SK-N-SH (cell line): ENCODE measurements at regions not wholly inside any gene's neighbourhood (a gene's known extent, or its start where the extent isn't known, plus 50 kb on each side); places are given as distances from the start of the nearest gene placed in this dataset.

ENCODE experiments used
- CTCF ChIA-PET: fragments of 300-600, 350-600 bp; formaldehyde crosslinking; extraction: SDS; loops from one replicate; lab custom pipeline; 2021; lab: Yijun Ruan, JAX
- POLR2A ChIA-PET: fragments of 350-600 bp; sonication (Branson Sonifier 250); formaldehyde crosslinking; extraction: SDS; loops from one replicate; lab custom pipeline; 2020; ENCODE audit warnings: antibody characterized with exemption, inconsistent platforms; lab: Yijun Ruan, JAX
- DNase-seq: peaks from one replicate; pipeline ENCODE4 v3.0.0; 2012
- H2AFZ ChIP-seq: fragments of 200-600 bp; sonication (generic); 2 replicates; pipeline ENCODE4 v1.8.1; 2016; ENCODE audit warnings: antibody characterized with exemption, mild to moderate bottlenecking, low read depth
- H3F3A ChIP-seq: fragments of 200-600 bp; sonication (generic); replicated peaks from 2 replicates; pipeline ENCODE3; 2016; ENCODE audit warnings: antibody characterized with exemption, mild to moderate bottlenecking; ENCODE audit not compliant: insufficient read depth
- H3K27ac ChIP-seq, 2 experiments: fragments of 200-500 bp in 1 of 2; fragments of 200-600 bp in 1 of 2; sonication (Bioruptor generic) in 1 of 2; sonication (generic), shearing (Covaris generic) in 1 of 2; 2 replicates each; pipeline versions ENCODE4 v1.5.1 to v1.6.1; 2014 to 2016; ENCODE audit warnings: low read depth in 2 of 2, inconsistent platforms in 1 of 2, low read length in 1 of 2, mild to moderate bottlenecking in 1 of 2, mixed read lengths in 1 of 2
- H3K27me3 ChIP-seq: fragments of 200-600 bp; sonication (generic), shearing (Covaris generic); 2 replicates; pipeline ENCODE4 v1.6.1; 2016; ENCODE audit warnings: mixed run types; ENCODE audit not compliant: insufficient read depth
- H3K36me3 ChIP-seq, 2 experiments: fragments of 200-500 bp in 1 of 2; fragments of 200-600 bp in 1 of 2; sonication (Bioruptor generic) in 1 of 2; sonication (generic) in 1 of 2; replicated peaks in 1 of 2; 2 replicates each; pipeline versions ENCODE3 to v1.5.1; 2014 to 2016; ENCODE audit warnings: low read length in 1 of 2, mild to moderate bottlenecking in 1 of 2; ENCODE audit not compliant: insufficient read depth in 2 of 2, control insufficient read depth in 1 of 2
- H3K4me1 ChIP-seq, 2 experiments: fragments of 200-500 bp in 1 of 2; fragments of 200-600 bp in 1 of 2; sonication (Bioruptor generic) in 1 of 2; sonication (generic), shearing (Covaris generic) in 1 of 2; 2 replicates each; pipeline versions ENCODE4 v1.5.1 to v1.6.1; 2014 to 2016; ENCODE audit warnings: low read depth in 1 of 2, low read length in 1 of 2, mixed run types in 1 of 2; ENCODE audit not compliant: insufficient read depth in 2 of 2, control insufficient read depth in 1 of 2
- H3K4me2 ChIP-seq: fragments of 200-600 bp; sonication (generic), shearing (Covaris generic); 2 replicates; pipeline ENCODE4 v1.6.1; 2017; ENCODE audit warnings: mixed run types
- H3K4me3 ChIP-seq, 2 experiments: fragments of 200-500 bp in 1 of 2; fragments of 200-600 bp in 1 of 2; sonication (Bioruptor generic) in 1 of 2; sonication (generic), shearing (Covaris generic) in 1 of 2; 2 replicates each; pipeline versions ENCODE4 v1.5.1 to v1.8.1; 2014 to 2016; ENCODE audit warnings: low read depth in 2 of 2, inconsistent platforms in 1 of 2, low read length in 1 of 2, mild to moderate bottlenecking in 1 of 2, mixed read lengths in 1 of 2, moderate library complexity in 1 of 2
- H3K79me2 ChIP-seq: fragments of 200-600 bp; sonication (generic); 2 replicates; pipeline ENCODE4 v1.8.1; 2017; ENCODE audit warnings: mild to moderate bottlenecking; ENCODE audit not compliant: insufficient read depth
- H3K9ac ChIP-seq: fragments of 200-600 bp; sonication (generic); 2 replicates; pipeline ENCODE4 v1.6.1; 2017; ENCODE audit warnings: mixed run types
- H3K9me2 ChIP-seq: fragments of 200-600 bp; sonication (generic); 2 replicates; pipeline ENCODE4 v1.6.1; 2017; ENCODE audit warnings: mixed run types
- H3K9me3 ChIP-seq: fragments of 200-600 bp; sonication (generic); 2 replicates; pipeline ENCODE4 v1.6.1; 2017; ENCODE audit warnings: mixed run types, mild to moderate bottlenecking, moderate library complexity
- H4K20me1 ChIP-seq: fragments of 200-600 bp; sonication (generic); 2 replicates; pipeline ENCODE4 v1.6.1; 2017; ENCODE audit warnings: mild to moderate bottlenecking, mixed run types; ENCODE audit not compliant: insufficient read depth
- CTCF ChIP-seq: fragments of 200-600 bp; sonication (generic); IDR thresholded peaks from 2 replicates; pipeline ENCODE4 v1.6.1; 2017; ENCODE audit warnings: antibody characterized with exemption, mild to moderate bottlenecking, moderate library complexity
- EZH2phosphoT487 ChIP-seq: fragments of 200-600 bp; sonication (generic); IDR thresholded peaks from 2 replicates; pipeline ENCODE4 v1.6.1; 2017; ENCODE audit warnings: low read depth, mixed run types, mild to moderate bottlenecking, antibody characterized with exemption, moderate library complexity, borderline replicate concordance
- GATA2 ChIP-seq: sonication (generic); formaldehyde crosslinking; IDR thresholded peaks from 2 replicates; pipeline ENCODE4 v1.5.0; 2020; ENCODE audit warnings: mild to moderate bottlenecking, missing genetic modification reagents
- IRF3 ChIP-seq: fragments of 150-350 bp; IDR thresholded peaks from 2 replicates; pipeline ENCODE4 v1.6.1; 2016; ENCODE audit warnings: mild to moderate bottlenecking, low read depth, low read length
- MEF2A ChIP-seq: IDR thresholded peaks from 2 replicates; pipeline ENCODE4 v1.4.0; 2012; ENCODE audit warnings: low read depth, borderline replicate concordance
- NFIC ChIP-seq: IDR thresholded peaks from 2 replicates; pipeline ENCODE4 v1.4.0; 2012; ENCODE audit warnings: borderline replicate concordance
- POLR2AphosphoS5 ChIP-seq: IDR thresholded peaks from 2 replicates; pipeline ENCODE4 v1.6.1; 2012; ENCODE audit warnings: low read depth, low read length
- RAD21 ChIP-seq: IDR thresholded peaks from 2 replicates; pipeline ENCODE4 v1.6.1; 2012; ENCODE audit warnings: mild to moderate bottlenecking, low read length
- SIN3A ChIP-seq: IDR thresholded peaks from 2 replicates; pipeline ENCODE4 v1.6.1; 2012; ENCODE audit warnings: low read depth, mild to moderate bottlenecking, low read length, moderate library complexity, borderline replicate concordance
- TCF12 ChIP-seq: IDR thresholded peaks from 2 replicates; pipeline ENCODE4 v1.4.0; 2012
- YY1 ChIP-seq: IDR thresholded peaks from 2 replicates; pipeline ENCODE4 v1.4.0; 2012; ENCODE audit warnings: low read depth, mild to moderate bottlenecking
- ZBTB33 ChIP-seq: IDR thresholded peaks from 2 replicates; pipeline ENCODE4 v1.4.0; 2012; ENCODE audit warnings: low read depth, borderline replicate concordance
- WGBS: methylation state at CpG from one replicate; pipeline ENCODE4 v1.1.6; 2017; ENCODE audit warnings: low lambda C conversion rate; 5-methylcytosine and 5-hydroxymethylcytosine counted together
- TF ChIP-seq, protein P1 (sequence below): fragments of 150-350 bp; IDR thresholded peaks from 2 replicates; pipeline ENCODE4 v1.6.1; 2017; ENCODE audit warnings: antibody characterized with exemption, low read length, low read depth, borderline replicate concordance
- TF ChIP-seq, protein P2 (sequence below): IDR thresholded peaks from 2 replicates; pipeline ENCODE4 v1.4.0; 2012; ENCODE audit warnings: low read depth, borderline replicate concordance

GRCh38 chr16:66182592-66182991 lies 183.9 kb upstream of the CDH5 start:
- no peak overlapping the region for H3K4me3 ChIP-seq
- H2AFZ ChIP-seq = no peak overlapping the region
- no peaks in the 10 kb centered on the region for H3K79me2 ChIP-seq
- no peaks in the 10 kb centered on the region for H3F3A ChIP-seq
- H3K27me3 ChIP-seq = no peaks in the 10 kb centered on the region
- H3K27ac ChIP-seq = no peak overlapping the region
- CTCF ChIA-PET = interaction anchor here (0.6 kb wide), 1 partner anchor 18 kb away, joined by 3 read pairs; no protein-coding TSS in a partner anchor
- H3K9me2 ChIP-seq = no peaks in the 10 kb centered on the region
- no peak overlapping the region for H3K9ac ChIP-seq
- WGBS = 34% methylated on average over 4 of the region's 4 CpGs
- no peaks in the 10 kb centered on the region for H3K36me3 ChIP-seq
- H4K20me1 ChIP-seq = no peaks in the 10 kb centered on the region
- DNase-seq = no peak
- POLR2A ChIA-PET = no interaction called here
- TF ChIP-seq EZH2phosphoT487 (no peak), MEF2A (no peak), GATA2 (no peak), NFIC (no peak), SIN3A (no peak), CTCF (no peak)
- no peaks in the 10 kb centered on the region for H3K9me3 ChIP-seq
- no peak overlapping the region for H3K4me2 ChIP-seq
- H3K4me1 ChIP-seq = no peaks in the 10 kb centered on the region; a peak in 2 of 4 replicates

GRCh38 chr16:66176731-66177130 lies 189.8 kb upstream of the CDH5 start:
- H3F3A ChIP-seq = no peaks in the 10 kb centered on the region
- H3K79me2 ChIP-seq = no peaks in the 10 kb centered on the region
- WGBS = 22% methylated on average over 2 of the region's 2 CpGs
- H3K9ac ChIP-seq = no peak overlapping the region
- no peaks in the 10 kb centered on the region for H3K27me3 ChIP-seq
- H4K20me1 ChIP-seq = no peaks in the 10 kb centered on the region
- DNase-seq = no peak
- no peak overlapping the region for H3K4me2 ChIP-seq
- CTCF ChIA-PET = no interaction called here
- H3K27ac ChIP-seq = no peak overlapping the region
- H3K9me2 ChIP-seq = no peaks in the 10 kb centered on the region
- POLR2A ChIA-PET = no interaction called here
- H3K4me3 ChIP-seq = no peak overlapping the region
- no peak overlapping the region for H2AFZ ChIP-seq
- TF ChIP-seq IRF3 = no peak
- no peaks in the 10 kb centered on the region for H3K4me1 ChIP-seq
- H3K9me3 ChIP-seq = no peaks in the 10 kb centered on the region
- no peaks in the 10 kb centered on the region for H3K36me3 ChIP-seq

- no peaks in the 10 kb centered on the region for H3K79me2 ChIP-seq
- no peak overlapping the region for H2AFZ ChIP-seq
- no peak overlapping the region for H3K4me3 ChIP-seq
- ChIA-PET CTCF (no interaction called here), POLR2A (no interaction called here)
- no peaks in the 10 kb centered on the region for H4K20me1 ChIP-seq
- H3K27me3 ChIP-seq = no peaks in the 10 kb centered on the region
- H3K9me2 ChIP-seq = no peaks in the 10 kb centered on the region
- H3F3A ChIP-seq = no peaks in the 10 kb centered on the region
- no peaks in the 10 kb centered on the region for H3K36me3 ChIP-seq
- no peaks in the 10 kb centered on the region for H3K9me3 ChIP-seq
- H3K27ac ChIP-seq = no peak overlapping the region
- H3K9ac ChIP-seq = no peak overlapping the region
- H3K4me1 ChIP-seq = no peaks in the 10 kb centered on the region
- DNase-seq = no peak
- WGBS = 50% methylated on average over 7 of the region's 7 CpGs
- no peak overlapping the region for H3K4me2 ChIP-seq
- TF ChIP-seq RAD21 (no peak), IRF3 (no peak), GATA2 (no peak), YY1 (no peak), EZH2phosphoT487 (no peak), TCF12 (no peak), POLR2AphosphoS5 (no peak), ZBTB33 (no peak)
- TF ChIP-seq, protein P1, sequence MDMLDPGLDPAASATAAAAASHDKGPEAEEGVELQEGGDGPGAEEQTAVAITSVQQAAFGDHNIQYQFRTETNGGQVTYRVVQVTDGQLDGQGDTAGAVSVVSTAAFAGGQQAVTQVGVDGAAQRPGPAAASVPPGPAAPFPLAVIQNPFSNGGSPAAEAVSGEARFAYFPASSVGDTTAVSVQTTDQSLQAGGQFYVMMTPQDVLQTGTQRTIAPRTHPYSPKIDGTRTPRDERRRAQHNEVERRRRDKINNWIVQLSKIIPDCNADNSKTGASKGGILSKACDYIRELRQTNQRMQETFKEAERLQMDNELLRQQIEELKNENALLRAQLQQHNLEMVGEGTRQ = no peak
- TF ChIP-seq, protein P2, sequence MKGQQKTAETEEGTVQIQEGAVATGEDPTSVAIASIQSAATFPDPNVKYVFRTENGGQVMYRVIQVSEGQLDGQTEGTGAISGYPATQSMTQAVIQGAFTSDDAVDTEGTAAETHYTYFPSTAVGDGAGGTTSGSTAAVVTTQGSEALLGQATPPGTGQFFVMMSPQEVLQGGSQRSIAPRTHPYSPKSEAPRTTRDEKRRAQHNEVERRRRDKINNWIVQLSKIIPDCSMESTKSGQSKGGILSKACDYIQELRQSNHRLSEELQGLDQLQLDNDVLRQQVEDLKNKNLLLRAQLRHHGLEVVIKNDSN = no peak
Measured at GRCh38 chr16:66176111-66176510, 190.4 kb upstream of the CDH5 start.
